Panc1 (cell line): ENCODE measurements at regions not wholly inside any gene's neighbourhood (a gene's known extent, or its start where the extent isn't known, plus 50 kb on each side); places are given as distances from the start of the nearest gene placed in this dataset.

ENCODE experiments used
- ATAC-seq: fragments of 200-7000 bp; cut with Tn5 transposase; 2 replicates; pipeline ENCODE4 v1.9.1; 2020; ENCODE audit warnings: mild to moderate bottlenecking, moderate library complexity
- BruUV-seq: library from RNA; stranded (reverse); fragments of 400-500 nt; replicated peaks from 2 replicates; lab custom pipeline; 2021; lab: Mats Ljungman, UMichigan
- CTCF ChIA-PET: fragments of 300-600 bp; sonication (Branson Sonifier 250); formaldehyde crosslinking; loops from one replicate; lab custom pipeline; 2022; ENCODE audit warnings: antibody characterized with exemption; lab: Charles Lee
- POLR2A ChIA-PET: fragments of 300-600 bp; sonication (Branson Sonifier 250); formaldehyde crosslinking; loops from one replicate; lab custom pipeline; 2022; ENCODE audit warnings: antibody characterized with exemption; lab: Charles Lee
- DNase-seq: peaks from one replicate; pipeline ENCODE4 v3.0.0-alpha.2; 2010; ENCODE audit warnings: low read depth, low spot score
- H3K27ac ChIP-seq: 2 replicates; pipeline ENCODE4 v1.5.1; 2011; ENCODE audit warnings: mild to moderate bottlenecking, low read length, inconsistent platforms
- H3K27me3 ChIP-seq: fragments of 200-500 bp; sonication (Bioruptor generic); 2 replicates; pipeline ENCODE4 v1.6.0; 2014; ENCODE audit warnings: low read length, inconsistent platforms; ENCODE audit not compliant: control insufficient read depth, insufficient read depth
- H3K36me3 ChIP-seq: fragments of 200-500 bp; sonication (Bioruptor generic); 2 replicates; pipeline ENCODE4 v1.5.1; 2014; ENCODE audit warnings: inconsistent platforms, mild to moderate bottlenecking, low read length, moderate library complexity; ENCODE audit not compliant: control insufficient read depth, insufficient read depth
- H3K4me1 ChIP-seq: 2 replicates; pipeline ENCODE4 v1.5.1; 2011; ENCODE audit warnings: inconsistent platforms, mild to moderate bottlenecking, low read length, moderate library complexity; ENCODE audit not compliant: control insufficient read depth, insufficient read depth
- H3K4me3 ChIP-seq, 2 experiments: 2 replicates each; pipeline ENCODE4 v1.5.1; 2011 to 2012; ENCODE audit warnings: low read depth in 2 of 2, low read length in 2 of 2, mild to moderate bottlenecking in 2 of 2, inconsistent platforms in 1 of 2, moderate library complexity in 1 of 2
- H3K9me3 ChIP-seq: fragments of 200-500 bp; sonication (Bioruptor generic); 2 replicates; pipeline ENCODE4 v1.5.1; 2014; ENCODE audit warnings: low read depth, mild to moderate bottlenecking, inconsistent platforms, low read length, moderate library complexity; ENCODE audit not compliant: control insufficient read depth, insufficient read depth
- CTCF ChIP-seq: fragments of 450-650 bp; IDR thresholded peaks from 2 replicates; pipeline ENCODE4 v1.5.1; 2017; ENCODE audit warnings: mild to moderate bottlenecking
- POLR2AphosphoS5 ChIP-seq: IDR thresholded peaks from 2 replicates; pipeline ENCODE4 v1.6.1; 2012; ENCODE audit warnings: mild to moderate bottlenecking, low read depth, low read length, moderate library complexity
- REST ChIP-seq, 2 experiments: IDR thresholded peaks; 2 replicates each; pipeline ENCODE4 v1.6.1; 2011 to 2012; ENCODE audit warnings: low read depth in 2 of 2, control low read depth in 1 of 2, low read length in 1 of 2, mild to moderate bottlenecking in 1 of 2, moderate library complexity in 1 of 2; ENCODE audit not compliant: insufficient read depth in 1 of 2
- SIN3A ChIP-seq: IDR thresholded peaks from 2 replicates; pipeline ENCODE4 v1.6.1; 2012; ENCODE audit warnings: low read depth, mild to moderate bottlenecking, low read length, moderate library complexity, borderline replicate concordance; ENCODE audit not compliant: insufficient read depth
- TCF7L2 ChIP-seq: IDR thresholded peaks from 2 replicates; pipeline ENCODE4 v1.6.1; 2011; ENCODE audit warnings: mild to moderate bottlenecking, low read depth, low read length, inconsistent platforms
- in situ Hi-C: cut with HindIII; loops from 2 replicates; pipeline ENCODE4 v1.10.0; 2016; ENCODE audit warnings: low sequenced_read_pairs, low pct_unique_long_range_greater_than_20kb
- intact Hi-C: fragments of 100-400 bp; cut with micrococcal nuclease; formaldehyde crosslinking; loops from one replicate; pipeline ENCODE4 v1.10.0; 2022; ENCODE audit not compliant: unreplicated experiment

- intact Hi-C loops (loop anchor here (10.0 kb wide), 1 partner anchor 473 kb away; the partner anchor contains the start of genes MECR and PTPRU), in situ Hi-C loops (no loop called here)
- H3K4me1 ChIP-seq: peaks cover 22% of the 10 kb centered on the region
- ChIA-PET CTCF (interaction anchor here (0.6 kb wide), 2 partner anchors 201 to 321 kb away, joined by 3 read pairs; no protein-coding TSS in a partner anchor), POLR2A (no interaction called here)
- H3K27ac ChIP-seq: peak overlapping the region; percentile 77
- no TSS peak for BruUV-seq
- DNase-seq (no peak), ATAC-seq (no peak)
- no peak overlapping the region for H3K4me3 ChIP-seq
- H3K27me3 ChIP-seq: no peaks in the 10 kb centered on the region
- no peaks in the 10 kb centered on the region for H3K9me3 ChIP-seq
- TF ChIP-seq SIN3A: no peak
- no peak for TF ChIP-seq TCF7L2
- no peak for TF ChIP-seq POLR2AphosphoS5
- no peaks in the 10 kb centered on the region for H3K36me3 ChIP-seq
Measured at GRCh38 chr1:29707796-29708195, 471.5 kb downstream of the PTPRU start.

- Histone ChIP-seq H3K27ac (no peak overlapping the region), H3K9me3 (no peaks in the 10 kb centered on the region), H3K27me3 (no peaks in the 10 kb centered on the region), H3K36me3 (no peaks in the 10 kb centered on the region), H3K4me1 (peaks cover 22% of the 10 kb centered on the region), H3K4me3 (peak overlapping the region; percentile 15 to 39; a peak in 3 of 4 replicates)
- TF ChIP-seq TCF7L2 (no peak), CTCF (peak; percentile 76)
- in situ Hi-C loops: no loop called here
- intact Hi-C loops: loop anchor here (10.0 kb wide), 1 partner anchor 472 kb away; the partner anchor contains the start of genes MECR and PTPRU
- CTCF ChIA-PET: no interaction called here
- DNase-seq: no peak
- BruUV-seq: no TSS peak
- POLR2A ChIA-PET: no interaction called here
- ATAC-seq: peak; percentile 83
Measured at GRCh38 chr1:29706936-29707335, 470.6 kb downstream of the PTPRU start.

GRCh38 chr1:29704430-29704829, 468.1 kb downstream of the PTPRU start:
- ChIA-PET POLR2A (no interaction called here), CTCF (interaction anchor here (0.5 kb wide), 1 partner anchor 498 kb away, joined by 3 read pairs; no protein-coding TSS in a partner anchor)
- Histone ChIP-seq H3K9me3 (no peaks in the 10 kb centered on the region), H3K4me3 (no peak overlapping the region), H3K36me3 (no peaks in the 10 kb centered on the region), H3K27ac (no peak overlapping the region), H3K4me1 (peaks cover 13% of the 10 kb centered on the region), H3K27me3 (no peaks in the 10 kb centered on the region)
- in situ Hi-C loops: no loop called here
- DNase-seq: no peak
- intact Hi-C loops: loop anchor here (10.0 kb wide), 1 partner anchor 470 kb away; the partner anchor contains the start of genes MECR and PTPRU
- no peak for ATAC-seq
- TF ChIP-seq CTCF: no peak
- no peak for TF ChIP-seq POLR2AphosphoS5
- no peak for TF ChIP-seq SIN3A
- TF ChIP-seq REST (IDR thresholded peaks at IDR 0.05; ENCODE audit: insufficient read depth in 1 of 2, low read depth in 2 of 2, low read length in 1 of 2): no peak
- no peak for TF ChIP-seq TCF7L2
- BruUV-seq: no TSS peak
